T-cell (primary cell): ENCODE measurements at regions not wholly inside any gene's neighbourhood (a gene's known extent, or its start where the extent isn't known, plus 50 kb on each side); places are given as distances from the start of the nearest gene placed in this dataset.

ENCODE experiments used
- ATAC-seq, 4 experiments: fragments of 200-7000 bp in 3 of 4; fragments of 150-1000 bp in 1 of 4; cut with Tn5 transposase; replicated peaks in 1 of 4; 1 replicate in 3 of 4; 2 replicates in 1 of 4; pipeline ENCODE4 v1.10.0; 2021; ENCODE audit warnings: moderate library complexity in 3 of 4, mild to moderate bottlenecking in 2 of 4, moderate number of reproducible peaks in 1 of 4
- CTCF ChIA-PET, 2 donors: fragments of 300-600 bp; sonication (Branson Sonifier 250); formaldehyde crosslinking; loops; one replicate each; lab custom pipeline; 2022; ENCODE audit warnings: antibody characterized with exemption in 2 of 2; lab: Charles Lee
- POLR2A ChIA-PET, 2 donors: fragments of 300-600 bp; sonication (Branson Sonifier 250); formaldehyde crosslinking; loops; one replicate each; lab custom pipeline; 2022; ENCODE audit warnings: antibody characterized with exemption in 2 of 2; lab: Charles Lee
- DNase-seq, 35 experiments: peaks; one replicate each; pipeline versions ENCODE4 v3.0.0 to v3.0.0-alpha.2; 2013 to 2023
- H3K27ac ChIP-seq: one replicate; pipeline ENCODE4 v1.5.1; 2013; ENCODE audit warnings: low read length
- H3K27me3 ChIP-seq, 2 experiments: replicated peaks in 1 of 2; 1 replicate in 1 of 2; 2 replicates in 1 of 2; pipeline versions ENCODE4 v1.6.1 to v1.7.0; 2013; ENCODE audit warnings: low read length in 1 of 2, mixed read lengths in 1 of 2; ENCODE audit not compliant: control insufficient read depth in 2 of 2, insufficient read depth in 2 of 2; ENCODE audit errors: extremely low read depth in 1 of 2
- H3K36me3 ChIP-seq, 2 donors: 1 replicate in 1 of 2; 2 replicates in 1 of 2; pipeline versions ENCODE4 v1.6.1 to v1.7.0; 2013; ENCODE audit warnings: low read length in 1 of 2; ENCODE audit not compliant: control insufficient read depth in 2 of 2, insufficient read depth in 1 of 2; ENCODE audit errors: extremely low read depth in 1 of 2
- H3K4me1 ChIP-seq, 2 experiments: 1 replicate in 1 of 2; 2 replicates in 1 of 2; pipeline versions ENCODE4 v1.6.1 to v1.7.0; 2013; ENCODE audit warnings: low read length in 2 of 2, mixed read lengths in 1 of 2; ENCODE audit not compliant: insufficient read depth in 2 of 2, control insufficient read depth in 1 of 2; ENCODE audit errors: extremely low read depth in 1 of 2
- H3K4me3 ChIP-seq, 2 donors: 1 replicate in 1 of 2; 2 replicates in 1 of 2; pipeline versions ENCODE4 v1.5.1 to v1.7.0; 2013; ENCODE audit warnings: mild to moderate bottlenecking in 2 of 2, low read length in 1 of 2, moderate library complexity in 1 of 2; ENCODE audit not compliant: control insufficient read depth in 1 of 2; ENCODE audit errors: extremely low read depth in 1 of 2
- H3K9me3 ChIP-seq: 2 replicates; pipeline ENCODE4 v1.7.0; 2013
- H3K27ac Mint-ChIP-seq, 2 donors: one replicate each; pipeline ENCODE4 v1.8.0; 2020 to 2021; ENCODE audit warnings: mild to moderate bottlenecking in 2 of 2, mixed read lengths in 2 of 2
- H3K27me3 Mint-ChIP-seq, 2 donors: one replicate each; pipeline ENCODE4 v1.8.0; 2021 to 2022; ENCODE audit warnings: mixed read lengths in 2 of 2
- H3K36me3 Mint-ChIP-seq: one replicate; pipeline ENCODE4 v1.8.0; 2021; ENCODE audit warnings: mixed read lengths
- H3K4me1 Mint-ChIP-seq, 3 donors: one replicate each; pipeline ENCODE4 v1.8.0; 2020 to 2022; ENCODE audit warnings: mixed read lengths in 3 of 3, mild to moderate bottlenecking in 1 of 3
- H3K4me3 Mint-ChIP-seq, 3 donors: one replicate each; pipeline ENCODE4 v1.8.0; 2020 to 2022; ENCODE audit warnings: mild to moderate bottlenecking in 3 of 3, mixed read lengths in 3 of 3, moderate library complexity in 3 of 3
- H3K9me3 Mint-ChIP-seq, 3 donors: one replicate each; pipeline ENCODE4 v1.8.0; 2020 to 2022; ENCODE audit warnings: mixed read lengths in 3 of 3
- WGBS: methylation state at CpG from one replicate; pipeline ENCODE4 v1.1.5; 2013; ENCODE audit warnings: missing lambda C conversion rate; ENCODE audit not compliant: insufficient coverage; 5-methylcytosine and 5-hydroxymethylcytosine counted together

DNA sequence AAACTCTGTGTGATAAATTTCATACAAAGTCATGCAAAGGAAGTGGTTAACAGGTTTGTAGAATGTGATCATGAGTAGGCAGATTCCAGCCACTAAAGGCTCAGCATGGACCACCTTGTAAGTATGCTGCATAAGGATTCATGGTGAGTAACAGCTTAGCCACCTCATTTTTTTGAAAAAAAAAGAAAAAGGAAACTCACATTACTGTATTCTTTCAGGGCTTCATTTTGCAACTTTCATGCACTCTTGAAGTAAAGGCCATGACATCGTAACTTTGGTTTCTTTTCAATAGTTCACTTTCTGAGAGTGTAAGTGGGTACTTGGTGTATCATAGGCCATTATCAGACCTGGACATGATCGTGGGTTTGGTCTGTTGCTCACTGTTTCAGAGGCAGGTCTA is 175.1 kb downstream of the PCSK1 start:
- DNase-seq = no peak
- H3K4me1 Mint-ChIP-seq = no peaks in the 10 kb centered on the region
- no peaks in the 10 kb centered on the region for H3K36me3 Mint-ChIP-seq
- no peaks in the 10 kb centered on the region for H3K36me3 ChIP-seq
- no CpG with 5 or more reads among the region's 2 CpGs for WGBS
- no peak overlapping the region for H3K4me3 Mint-ChIP-seq
- ChIA-PET POLR2A (no interaction called here), CTCF (no interaction called here)
- H3K4me3 ChIP-seq = no peak overlapping the region
- H3K9me3 Mint-ChIP-seq = peaks cover 0 to 2% (median 0%) of the 10 kb centered on the region in 3 donors
- ATAC-seq = no peak
- H3K27me3 Mint-ChIP-seq = peaks cover 3 to 23% of the 10 kb centered on the region in 2 donors
- H3K9me3 ChIP-seq = no peaks in the 10 kb centered on the region
- no peak overlapping the region for H3K27ac ChIP-seq
- H3K4me1 ChIP-seq = no peaks in the 10 kb centered on the region
- no peaks in the 10 kb centered on the region for H3K27me3 ChIP-seq
- H3K27ac Mint-ChIP-seq = no peak overlapping the region

DNA sequence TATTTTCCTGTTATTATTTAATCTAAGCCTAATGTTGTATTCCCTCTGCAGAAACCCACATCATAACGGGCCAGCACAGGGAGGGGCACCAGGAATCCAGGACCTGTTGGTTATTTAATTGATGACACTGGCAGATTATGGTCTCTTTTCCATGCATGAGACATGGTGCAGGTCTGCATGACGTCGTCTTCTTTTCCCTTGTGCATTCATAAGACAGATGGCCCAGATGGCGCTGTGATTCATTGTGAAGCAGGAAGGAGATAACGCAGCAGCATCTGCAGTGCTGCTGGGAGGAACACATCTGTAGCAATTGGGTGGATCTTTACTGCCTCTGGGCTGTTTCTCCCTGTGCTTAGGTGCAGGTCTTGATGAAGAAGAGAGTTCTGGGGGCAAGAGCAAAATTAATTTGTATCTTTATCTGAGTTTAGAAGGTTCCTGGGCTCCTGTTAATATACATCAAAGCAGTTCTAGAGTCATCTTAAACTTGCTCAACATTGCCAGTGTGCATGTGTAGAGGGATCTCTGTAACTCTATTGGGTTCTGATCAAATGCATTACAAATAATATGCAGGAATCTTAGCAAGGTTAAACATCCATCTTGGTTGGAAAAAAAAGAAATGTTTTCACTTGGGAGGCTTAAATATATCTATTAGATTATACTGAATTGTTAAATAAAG is 176.1 kb downstream of the PCSK1 start:
- 89% methylated on average over 4 of the region's 5 CpGs for WGBS
- H3K27me3 ChIP-seq = no peaks in the 10 kb centered on the region
- Mint-ChIP-seq H3K36me3 (no peaks in the 10 kb centered on the region), H3K27ac (no peak overlapping the region), H3K4me3 (no peak overlapping the region), H3K4me1 (no peaks in the 10 kb centered on the region), H3K9me3 (no peaks in the 10 kb centered on the region), H3K27me3 (peaks cover 3 to 23% of the 10 kb centered on the region in 2 donors)
- no peaks in the 10 kb centered on the region for H3K36me3 ChIP-seq
- CTCF ChIA-PET = no interaction called here
- no peak for DNase-seq
- POLR2A ChIA-PET = no interaction called here
- no peaks in the 10 kb centered on the region for H3K4me1 ChIP-seq
- no peak for ATAC-seq
- no peak overlapping the region for H3K27ac ChIP-seq
- H3K9me3 ChIP-seq = no peaks in the 10 kb centered on the region
- no peak overlapping the region for H3K4me3 ChIP-seq

DNA sequence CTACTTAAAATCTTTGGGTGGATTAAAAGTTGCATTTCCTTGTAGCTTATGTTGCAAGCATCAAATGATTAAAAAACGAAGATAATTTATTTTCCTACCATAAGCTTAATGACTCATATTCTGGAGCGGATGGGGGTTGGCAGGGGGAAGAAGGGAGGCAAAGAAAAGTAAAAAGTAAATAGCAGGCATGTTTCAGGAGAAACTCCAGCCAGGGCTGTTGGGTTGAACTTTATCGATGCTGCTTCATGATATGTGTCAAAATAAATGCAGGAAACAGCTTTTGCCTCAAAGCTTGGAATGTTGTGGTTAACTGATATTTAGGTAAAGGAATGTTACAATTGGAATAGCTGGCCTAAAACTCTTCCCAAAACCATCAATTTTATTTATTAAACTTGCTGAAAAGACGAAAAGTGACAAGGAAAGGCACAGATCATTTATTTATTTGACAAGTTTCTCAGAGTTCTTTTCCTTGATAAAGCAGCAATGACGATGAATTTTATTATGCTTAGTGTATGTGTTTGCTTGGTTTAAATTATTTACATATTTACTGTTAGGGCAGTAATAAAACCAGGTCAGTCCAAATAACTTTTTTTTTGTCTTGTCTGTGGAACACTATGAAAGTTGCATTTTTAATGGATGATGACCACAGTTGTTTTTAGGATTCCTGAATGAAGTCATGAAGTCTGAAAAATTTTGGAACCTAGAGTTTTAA is 177.9 kb downstream of the PCSK1 start:
- no peak for ATAC-seq
- no peak for DNase-seq
- Mint-ChIP-seq H3K4me3 (no peak overlapping the region), H3K27ac (no peak overlapping the region), H3K27me3 (peaks cover 3 to 27% of the 10 kb centered on the region in 2 donors), H3K4me1 (no peaks in the 10 kb centered on the region), H3K9me3 (no peaks in the 10 kb centered on the region), H3K36me3 (no peaks in the 10 kb centered on the region)
- Histone ChIP-seq H3K36me3 (no peaks in the 10 kb centered on the region), H3K4me1 (no peaks in the 10 kb centered on the region), H3K27ac (no peak overlapping the region), H3K4me3 (no peak overlapping the region), H3K27me3 (no peaks in the 10 kb centered on the region), H3K9me3 (no peaks in the 10 kb centered on the region)
- WGBS = no CpG with 5 or more reads among the region's 5 CpGs
- POLR2A ChIA-PET = interaction anchor here in 1 of 2 donors (0.6 kb wide), 1 partner anchor 1097 kb away, joined by 3 read pairs; no protein-coding TSS in a partner anchor
- CTCF ChIA-PET = interaction anchor here in 1 of 2 donors (0.7 kb wide), 1 partner anchor 437 kb away, joined by 3 read pairs; no protein-coding TSS in a partner anchor

DNA sequence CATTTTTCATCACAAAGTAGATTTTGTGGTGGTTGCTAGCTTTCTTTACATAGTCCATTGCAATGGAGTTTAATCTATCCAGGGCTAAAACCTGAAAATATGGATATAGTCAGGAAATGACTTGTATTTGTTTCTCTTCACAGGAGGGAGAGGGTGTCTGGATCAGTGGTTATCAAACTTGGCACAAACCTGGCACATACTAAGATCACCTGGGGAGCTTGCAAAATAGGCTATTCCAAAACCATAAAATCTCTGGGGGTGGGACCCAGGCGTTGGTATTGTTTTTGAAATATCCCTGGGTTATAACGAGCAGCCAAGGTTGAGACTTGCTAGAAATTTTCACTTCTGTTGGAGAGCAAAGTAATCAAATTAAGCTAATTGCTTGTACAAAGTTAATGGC is 179.9 kb downstream of the PCSK1 start:
- Histone ChIP-seq H3K36me3 (no peaks in the 10 kb centered on the region), H3K4me1 (no peaks in the 10 kb centered on the region), H3K27me3 (no peaks in the 10 kb centered on the region), H3K9me3 (no peaks in the 10 kb centered on the region), H3K27ac (no peak overlapping the region), H3K4me3 (no peak overlapping the region)
- Mint-ChIP-seq H3K27me3 (peaks cover 5 to 30% of the 10 kb centered on the region in 2 donors), H3K4me3 (no peak overlapping the region), H3K9me3 (no peaks in the 10 kb centered on the region), H3K4me1 (no peaks in the 10 kb centered on the region), H3K27ac (no peak overlapping the region), H3K36me3 (no peaks in the 10 kb centered on the region)
- POLR2A ChIA-PET = no interaction called here
- no peak for ATAC-seq
- WGBS = 50% methylated on average over 2 of the region's 2 CpGs
- CTCF ChIA-PET = interaction anchor here in 1 of 2 donors (0.6 kb wide), 1 partner anchor 47 kb away, joined by 7 read pairs; no protein-coding TSS in a partner anchor
- DNase-seq = no peak

GRCh38 chr5:96252596-96252995 is 180.5 kb downstream of the PCSK1 start:
- Mint-ChIP-seq H3K4me3 (no peak overlapping the region), H3K4me1 (no peaks in the 10 kb centered on the region), H3K27ac (no peak overlapping the region), H3K36me3 (no peaks in the 10 kb centered on the region), H3K27me3 (peaks cover 7 to 30% of the 10 kb centered on the region in 2 donors), H3K9me3 (no peaks in the 10 kb centered on the region)
- H3K9me3 ChIP-seq = no peaks in the 10 kb centered on the region
- no peak overlapping the region for H3K27ac ChIP-seq
- ATAC-seq (no peak), DNase-seq (no peak)
- H3K4me3 ChIP-seq = no peak overlapping the region
- WGBS = 86% methylated on average over 1 of the region's 4 CpGs
- ChIA-PET POLR2A (no interaction called here), CTCF (interaction anchor here in 1 of 2 donors (0.6 kb wide), 1 partner anchor 74 kb away, joined by 3 read pairs; no protein-coding TSS in a partner anchor)
- H3K4me1 ChIP-seq = no peaks in the 10 kb centered on the region
- H3K36me3 ChIP-seq = no peaks in the 10 kb centered on the region
- no peaks in the 10 kb centered on the region for H3K27me3 ChIP-seq

- H3K9me3 ChIP-seq = no peaks in the 10 kb centered on the region
- Mint-ChIP-seq H3K27me3 (peaks cover 7 to 21% of the 10 kb centered on the region in 2 donors), H3K36me3 (no peaks in the 10 kb centered on the region), H3K4me3 (no peak overlapping the region), H3K4me1 (no peaks in the 10 kb centered on the region), H3K9me3 (no peaks in the 10 kb centered on the region), H3K27ac (no peak overlapping the region)
- ChIA-PET POLR2A (no interaction called here), CTCF (no interaction called here)
- no peaks in the 10 kb centered on the region for H3K36me3 ChIP-seq
- WGBS = 67% methylated on average over 1 of the region's 2 CpGs
- H3K27ac ChIP-seq = no peak overlapping the region
- H3K27me3 ChIP-seq = no peaks in the 10 kb centered on the region
- DNase-seq = no peak
- ATAC-seq = no peak
- no peak overlapping the region for H3K4me3 ChIP-seq
- H3K4me1 ChIP-seq = no peaks in the 10 kb centered on the region
Measured at GRCh38 chr5:96250782-96251181, 182.3 kb downstream of the PCSK1 start.
